IMR-90 (cell line): ENCODE measurements at regions not wholly inside any gene's neighbourhood (a gene's known extent, or its start where the extent isn't known, plus 50 kb on each side); places are given as distances from the start of the nearest gene placed in this dataset.

Experiments used
- ATAC-seq: fragments of 200-7000 bp; cut with Tn5 transposase; 2 replicates; pipeline ENCODE4 v1.9.1; 2020; ENCODE audit warnings: low read depth, mild to moderate bottlenecking, moderate library complexity
- BruUV-seq: library from RNA; stranded (reverse); fragments of 400-500 nt; replicated peaks from 2 replicates; lab custom pipeline; 2021; lab: Mats Ljungman, UMichigan
- CTCF ChIA-PET: fragments of 300-600 bp; formaldehyde crosslinking; extraction: SDS; loops from one replicate; lab custom pipeline; 2021; ENCODE audit warnings: antibody characterized with exemption; lab: Yijun Ruan, JAX
- POLR2A ChIA-PET: fragments of 300-600 bp; sonication (Branson Sonifier 250); formaldehyde crosslinking; loops from one replicate; lab custom pipeline; 2022; ENCODE audit warnings: antibody characterized with exemption; ENCODE audit not compliant: unreplicated experiment; lab: Charles Lee
- DNase-seq: peaks from one replicate; pipeline ENCODE4 v3.0.0; 2013
- H2AFZ ChIP-seq: replicated peaks from 2 replicates; pipeline ENCODE3; 2013; ENCODE audit warnings: low read length, mild to moderate bottlenecking; ENCODE audit not compliant: poor library complexity
- H2AK5ac ChIP-seq: 2 replicates; pipeline ENCODE4 v1.6.1; 2013; ENCODE audit warnings: low read depth, low read length, inconsistent platforms
- H2AK9ac ChIP-seq: replicated peaks from 2 replicates; pipeline ENCODE3; 2013; ENCODE audit warnings: mild to moderate bottlenecking, low read depth, low read length, moderate library complexity; ENCODE audit not compliant: poor library complexity
- H2BK120ac ChIP-seq: 2 replicates; pipeline ENCODE4 v1.6.1; 2013; ENCODE audit warnings: low read depth, low read length, inconsistent platforms
- H2BK15ac ChIP-seq: 3 replicates; pipeline ENCODE4 v1.6.1; 2013; ENCODE audit warnings: low read depth, low read length, inconsistent platforms
- H2BK20ac ChIP-seq: 2 replicates; pipeline ENCODE4 v1.6.1; 2013; ENCODE audit warnings: low read depth, mild to moderate bottlenecking, inconsistent platforms, low read length, moderate library complexity
- H2BK5ac ChIP-seq: 2 replicates; pipeline ENCODE4 v1.6.1; 2013; ENCODE audit warnings: mild to moderate bottlenecking, low read depth, low read length, inconsistent platforms; ENCODE audit not compliant: poor library complexity, severe bottlenecking
- H3K14ac ChIP-seq: replicated peaks from 2 replicates; pipeline ENCODE4 v1.6.1; 2013; ENCODE audit warnings: low read depth, low read length, inconsistent platforms
- H3K18ac ChIP-seq: 2 replicates; pipeline ENCODE4 v1.6.1; 2013; ENCODE audit warnings: low read depth, low read length, control low read depth
- H3K23ac ChIP-seq: 2 replicates; pipeline ENCODE4 v1.6.1; 2013; ENCODE audit warnings: low read depth, low read length, inconsistent platforms
- H3K27ac ChIP-seq: 2 replicates; pipeline ENCODE4 v1.5.1; 2013; ENCODE audit warnings: mild to moderate bottlenecking, control low read depth, low read length; ENCODE audit not compliant: insufficient read depth
- H3K27me3 ChIP-seq: 2 replicates; pipeline ENCODE4 v1.6.1; 2013; ENCODE audit warnings: low read length; ENCODE audit not compliant: control insufficient read depth, insufficient read depth
- H3K36me3 ChIP-seq: 2 replicates; pipeline ENCODE4 v1.6.1; 2013; ENCODE audit warnings: low read length, mixed read lengths; ENCODE audit not compliant: control insufficient read depth, insufficient read depth
- H3K4ac ChIP-seq: 2 replicates; pipeline ENCODE4 v1.6.1; 2013; ENCODE audit warnings: low read depth, low read length, inconsistent platforms
- H3K4me1 ChIP-seq: 2 replicates; pipeline ENCODE4 v1.6.1; 2013; ENCODE audit warnings: low read length, mixed read lengths; ENCODE audit not compliant: control insufficient read depth, insufficient read depth
- H3K4me2 ChIP-seq: 2 replicates; pipeline ENCODE4 v1.6.1; 2013; ENCODE audit warnings: low read depth, mild to moderate bottlenecking, control low read depth, low read length, moderate library complexity
- H3K4me3 ChIP-seq: 2 replicates; pipeline ENCODE4 v1.5.1; 2013; ENCODE audit warnings: low read depth, mild to moderate bottlenecking, control low read depth, low read length, moderate library complexity; ENCODE audit not compliant: insufficient read depth
- H3K56ac ChIP-seq: 2 replicates; pipeline ENCODE4 v1.6.1; 2013; ENCODE audit warnings: low read length, inconsistent platforms; ENCODE audit not compliant: insufficient read depth; ENCODE audit errors: extremely low read depth
- H3K79me1 ChIP-seq, 2 experiments: 2 replicates each; pipeline ENCODE4 v1.6.1; 2013; ENCODE audit warnings: low read length in 2 of 2, inconsistent platforms in 1 of 2, low read depth in 1 of 2
- H3K9ac ChIP-seq: 2 replicates; pipeline ENCODE4 v1.6.1; 2013; ENCODE audit warnings: low read depth, low read length, control low read depth
- H3K9me1 ChIP-seq: 2 replicates; pipeline ENCODE4 v1.6.1; 2013; ENCODE audit warnings: low read length, inconsistent platforms; ENCODE audit not compliant: insufficient read depth
- H3K9me3 ChIP-seq: 2 replicates; pipeline ENCODE4 v1.6.1; 2013; ENCODE audit warnings: low read length; ENCODE audit not compliant: control insufficient read depth, insufficient read depth
- H4K20me1 ChIP-seq: 2 replicates; pipeline ENCODE4 v1.6.1; 2013; ENCODE audit warnings: low read length, inconsistent platforms; ENCODE audit not compliant: insufficient read depth
- H4K5ac ChIP-seq: 2 replicates; pipeline ENCODE4 v1.6.1; 2013; ENCODE audit warnings: mild to moderate bottlenecking, low read depth, low read length, control low read depth
- H4K8ac ChIP-seq, 2 experiments: 2 replicates each; pipeline ENCODE4 v1.6.1; 2013; ENCODE audit warnings: low read depth in 2 of 2, low read length in 2 of 2, control low read depth in 1 of 2, inconsistent platforms in 1 of 2
- H4K91ac ChIP-seq: 2 replicates; pipeline ENCODE4 v1.6.1; 2013; ENCODE audit warnings: low read depth, low read length, inconsistent platforms; ENCODE audit not compliant: insufficient read depth
- CHD1 ChIP-seq: IDR thresholded peaks from 2 replicates; pipeline ENCODE4 v1.6.1; 2012; ENCODE audit warnings: low read depth, low read length, improper control_type of control experiment
- FOS ChIP-seq: fragments of 150-350 bp; IDR thresholded peaks from 2 replicates; pipeline ENCODE4 v1.6.1; 2016; ENCODE audit warnings: low read depth, low read length
- MAFK ChIP-seq: IDR thresholded peaks from 2 replicates; pipeline ENCODE4 v1.6.1; 2012; ENCODE audit warnings: low read depth, low read length, improper control_type of control experiment
- MXI1 ChIP-seq: IDR thresholded peaks from 2 replicates; pipeline ENCODE4 v1.6.1; 2012; ENCODE audit warnings: low read depth, mild to moderate bottlenecking, low read length, moderate library complexity, borderline replicate concordance
- NFE2L2 ChIP-seq: fragments of 150-350 bp; IDR thresholded peaks from 2 replicates; pipeline ENCODE4 v1.6.1; 2016; ENCODE audit warnings: low read depth, mild to moderate bottlenecking, low read length
- POLR2A ChIP-seq: IDR thresholded peaks from 2 replicates; pipeline ENCODE4 v1.6.1; 2012; ENCODE audit warnings: mild to moderate bottlenecking, low read depth, low read length
- RAD21 ChIP-seq: IDR thresholded peaks from 2 replicates; pipeline ENCODE4 v1.6.1; 2012; ENCODE audit warnings: low read length, improper control_type of control experiment
- RCOR1 ChIP-seq: IDR thresholded peaks from 2 replicates; pipeline ENCODE4 v1.6.1; 2012; ENCODE audit warnings: mild to moderate bottlenecking, low read length, improper control_type of control experiment; ENCODE audit not compliant: insufficient replicate concordance
- RFX5 ChIP-seq: IDR thresholded peaks from 2 replicates; pipeline ENCODE4 v1.8.0; 2012; ENCODE audit warnings: low read depth, mild to moderate bottlenecking, low read length, moderate library complexity
- SMC3 ChIP-seq: fragments of 150-350 bp; IDR thresholded peaks from 2 replicates; pipeline ENCODE4 v1.6.1; 2016; ENCODE audit warnings: low read depth, mild to moderate bottlenecking, antibody characterized with exemption, low read length, moderate library complexity
- WGBS, 2 experiments: methylation state at CpG; one replicate each; pipeline versions ENCODE4 v1.1.5 to v1.1.7; 2013; ENCODE audit warnings: missing lambda C conversion rate in 2 of 2; ENCODE audit not compliant: insufficient read length in 1 of 2; ENCODE audit errors: extremely low coverage in 2 of 2; 5-methylcytosine and 5-hydroxymethylcytosine counted together
- dilution Hi-C: fragments of 300-500 bp; cut with HindIII; formaldehyde crosslinking; loops from one replicate; pipeline ENCODE4 v1.14.3; 2018; ENCODE audit warnings: low sequenced_read_pairs; ENCODE audit not compliant: unreplicated experiment
- in situ Hi-C: fragments of 300-500 bp; cut with MboI; formaldehyde crosslinking; loops from 3 replicates; pipeline ENCODE4 v1.14.3; 2019; ENCODE audit warnings: low sequenced_read_pairs, inconsistent platforms, mixed read lengths
- intact Hi-C: fragments of 100-400 bp; cut with micrococcal nuclease; formaldehyde crosslinking; loops from 2 replicates; pipeline ENCODE4 v1.10.0; 2022
- TF ChIP-seq, protein P1 (sequence below): conservative IDR thresholded peaks from 2 replicates; pipeline ENCODE4 v1.5.1; 2012; ENCODE audit warnings: mild to moderate bottlenecking, low read depth, low read length, improper control_type of control experiment
- TF ChIP-seq, protein P2 (sequence below): fragments of 150-350 bp; IDR thresholded peaks from 2 replicates; pipeline ENCODE4 v1.6.1; 2017; ENCODE audit warnings: mild to moderate bottlenecking, antibody characterized with exemption, low read length, low read depth

- H3K9ac ChIP-seq = no peak overlapping the region
- H3K23ac ChIP-seq = no peak overlapping the region
- H4K8ac ChIP-seq = no peak overlapping the region
- no peak for ATAC-seq
- no peak overlapping the region for H3K56ac ChIP-seq
- no peak overlapping the region for H2BK20ac ChIP-seq
- no peak overlapping the region for H4K91ac ChIP-seq
- H3K9me1 ChIP-seq = no peaks in the 10 kb centered on the region
- H3K9me3 ChIP-seq = no peaks in the 10 kb centered on the region
- no peak overlapping the region for H2BK120ac ChIP-seq
- dilution Hi-C loops (no loop called here), intact Hi-C loops (no loop called here), in situ Hi-C loops (no loop called here)
- BruUV-seq = no TSS peak
- no peak overlapping the region for H2AK9ac ChIP-seq
- no peaks in the 10 kb centered on the region for H3K4me1 ChIP-seq
- H3K14ac ChIP-seq = no peak overlapping the region
- no peak overlapping the region for H2BK5ac ChIP-seq
- no peaks in the 10 kb centered on the region for H3K36me3 ChIP-seq
- H3K27me3 ChIP-seq = no peaks in the 10 kb centered on the region
- no peak for DNase-seq
- no peaks in the 10 kb centered on the region for H3K79me1 ChIP-seq
- no peak overlapping the region for H3K4me3 ChIP-seq
- H2AK5ac ChIP-seq = no peak overlapping the region
- no peak overlapping the region for H3K27ac ChIP-seq
- 71% methylated on average over 1 of the region's 3 CpGs; no CpG with 5 or more reads in 1 of the 2 experiments for WGBS, 2 experiments
- H2AFZ ChIP-seq = no peak overlapping the region
- H3K4me2 ChIP-seq = no peak overlapping the region
- H3K18ac ChIP-seq = no peak overlapping the region
- POLR2A ChIA-PET = no interaction called here
- no peak overlapping the region for H4K5ac ChIP-seq
- H3K4ac ChIP-seq = no peak overlapping the region
- no peaks in the 10 kb centered on the region for H4K20me1 ChIP-seq
- TF ChIP-seq FOS (no peak), POLR2A (no peak), RAD21 (no peak), MAFK (no peak), SMC3 (no peak), NFE2L2 (no peak), RCOR1 (no peak), CHD1 (no peak), MXI1 (no peak), RFX5 (no peak)
- TF ChIP-seq, protein P1, sequence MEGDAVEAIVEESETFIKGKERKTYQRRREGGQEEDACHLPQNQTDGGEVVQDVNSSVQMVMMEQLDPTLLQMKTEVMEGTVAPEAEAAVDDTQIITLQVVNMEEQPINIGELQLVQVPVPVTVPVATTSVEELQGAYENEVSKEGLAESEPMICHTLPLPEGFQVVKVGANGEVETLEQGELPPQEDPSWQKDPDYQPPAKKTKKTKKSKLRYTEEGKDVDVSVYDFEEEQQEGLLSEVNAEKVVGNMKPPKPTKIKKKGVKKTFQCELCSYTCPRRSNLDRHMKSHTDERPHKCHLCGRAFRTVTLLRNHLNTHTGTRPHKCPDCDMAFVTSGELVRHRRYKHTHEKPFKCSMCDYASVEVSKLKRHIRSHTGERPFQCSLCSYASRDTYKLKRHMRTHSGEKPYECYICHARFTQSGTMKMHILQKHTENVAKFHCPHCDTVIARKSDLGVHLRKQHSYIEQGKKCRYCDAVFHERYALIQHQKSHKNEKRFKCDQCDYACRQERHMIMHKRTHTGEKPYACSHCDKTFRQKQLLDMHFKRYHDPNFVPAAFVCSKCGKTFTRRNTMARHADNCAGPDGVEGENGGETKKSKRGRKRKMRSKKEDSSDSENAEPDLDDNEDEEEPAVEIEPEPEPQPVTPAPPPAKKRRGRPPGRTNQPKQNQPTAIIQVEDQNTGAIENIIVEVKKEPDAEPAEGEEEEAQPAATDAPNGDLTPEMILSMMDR = no peak
- TF ChIP-seq, protein P2, sequence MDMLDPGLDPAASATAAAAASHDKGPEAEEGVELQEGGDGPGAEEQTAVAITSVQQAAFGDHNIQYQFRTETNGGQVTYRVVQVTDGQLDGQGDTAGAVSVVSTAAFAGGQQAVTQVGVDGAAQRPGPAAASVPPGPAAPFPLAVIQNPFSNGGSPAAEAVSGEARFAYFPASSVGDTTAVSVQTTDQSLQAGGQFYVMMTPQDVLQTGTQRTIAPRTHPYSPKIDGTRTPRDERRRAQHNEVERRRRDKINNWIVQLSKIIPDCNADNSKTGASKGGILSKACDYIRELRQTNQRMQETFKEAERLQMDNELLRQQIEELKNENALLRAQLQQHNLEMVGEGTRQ = no peak
- no peak overlapping the region for H2BK15ac ChIP-seq
- CTCF ChIA-PET = no interaction called here
These were observed 297.4 kb upstream of the HSF2 start for GRCh38 chr6:122102026-122102425.
